Stimulated activated CD8-positive, alpha-beta memory T cell treated with anti-CD3 and anti-CD28 coated beads, Interleukin-12 subunit alpha, Interleukin-12 subunit beta, amount 100 ng/mL, for 24 hours (primary cell): ENCODE measurements at regions not wholly inside any gene's neighbourhood (a gene's known extent, or its start where the extent isn't known, plus 50 kb on each side); places are given as distances from the start of the nearest gene placed in this dataset.

Experiments used
- DNase-seq: peaks from one replicate; pipeline ENCODE4 v3.0.0-alpha.2; 2020; ENCODE audit errors: extremely low read depth

GRCh38 chr9:107210775-107211174 is 72.3 kb upstream of the RAD23B start:
- DNase-seq: no peak

DNA sequence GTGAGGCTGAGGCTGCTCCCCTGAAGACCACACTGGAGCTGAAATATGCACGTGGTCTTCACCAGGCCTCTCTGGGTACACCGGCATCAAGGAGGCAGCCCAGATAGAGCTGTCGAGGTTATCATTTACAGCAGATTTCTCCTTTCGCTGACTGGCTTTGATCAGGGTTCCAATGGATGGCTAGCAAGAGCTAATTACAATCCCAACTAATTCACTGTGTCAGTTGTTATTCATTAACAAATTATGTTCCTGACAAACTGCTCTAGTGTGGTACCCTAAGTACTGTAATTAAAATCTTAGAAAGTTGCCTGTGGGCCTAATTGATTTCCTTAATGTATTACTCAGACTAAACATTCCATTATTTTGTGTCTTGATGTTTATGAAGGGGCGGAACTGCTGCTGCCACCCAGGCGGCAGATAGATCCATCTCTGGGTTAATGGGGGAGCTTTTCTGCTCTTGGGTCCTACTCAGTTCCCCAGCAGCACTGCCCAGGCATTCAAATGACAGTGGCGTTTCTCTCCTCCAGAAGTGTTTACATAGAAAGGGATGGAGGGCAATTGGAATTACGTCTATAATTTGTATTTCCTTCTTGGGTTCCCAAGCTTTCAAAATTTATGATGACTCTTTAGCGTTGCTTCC is 71.7 kb upstream of the RAD23B start:
- no peak for DNase-seq

- DNase-seq: no peak
Measured at GRCh38 chr9:107212613-107213012, 70.5 kb upstream of the RAD23B start.

DNA sequence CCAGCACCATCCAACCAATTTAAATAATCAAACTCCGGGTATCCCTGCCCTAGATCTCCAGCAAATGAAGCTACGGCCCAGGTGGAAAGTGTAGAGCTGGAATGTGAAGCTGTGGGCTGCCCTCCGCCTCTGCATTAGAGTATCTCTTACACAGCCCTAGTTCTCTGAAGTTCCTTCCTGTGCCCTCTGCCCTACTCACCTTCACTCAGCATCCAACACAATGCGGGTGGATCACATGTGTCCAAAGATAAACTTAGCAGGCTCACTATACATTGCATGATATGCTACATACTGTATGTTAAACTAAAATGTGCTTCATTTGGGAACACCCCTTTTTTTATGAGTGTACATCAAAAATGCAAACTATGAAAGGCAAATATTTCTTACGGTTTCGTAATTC is 70.0 kb upstream of the RAD23B start:
- DNase-seq: no peak

DNA sequence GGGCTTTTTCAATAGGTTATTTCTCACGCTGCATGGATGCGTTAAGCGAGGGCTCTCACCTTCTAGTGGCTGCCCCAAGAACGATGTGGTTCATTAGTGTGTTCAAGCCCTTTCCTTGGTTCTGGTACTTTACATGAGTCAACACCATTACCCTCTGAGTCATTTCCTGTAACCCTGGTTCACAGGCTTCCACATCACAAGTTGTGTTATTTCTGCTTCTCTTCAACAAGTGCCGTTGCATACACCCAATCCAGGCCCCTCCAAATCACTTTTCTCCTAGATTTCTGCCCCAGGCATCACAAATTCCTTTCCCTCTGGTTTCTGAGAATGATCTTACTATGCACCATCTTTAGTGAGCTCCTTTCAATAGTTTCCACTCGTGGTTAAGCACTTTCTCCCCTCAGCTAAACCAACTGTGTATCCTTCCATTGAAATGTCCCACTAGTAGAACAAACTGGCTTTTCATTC is 69.5 kb upstream of the RAD23B start:
- DNase-seq: no peak

- DNase-seq: no peak
Measured at GRCh38 chr9:107214381-107214780, 68.7 kb upstream of the RAD23B start.

GRCh38 chr9:107214915-107215314 is 68.2 kb upstream of the RAD23B start:
- no peak for DNase-seq

DNA sequence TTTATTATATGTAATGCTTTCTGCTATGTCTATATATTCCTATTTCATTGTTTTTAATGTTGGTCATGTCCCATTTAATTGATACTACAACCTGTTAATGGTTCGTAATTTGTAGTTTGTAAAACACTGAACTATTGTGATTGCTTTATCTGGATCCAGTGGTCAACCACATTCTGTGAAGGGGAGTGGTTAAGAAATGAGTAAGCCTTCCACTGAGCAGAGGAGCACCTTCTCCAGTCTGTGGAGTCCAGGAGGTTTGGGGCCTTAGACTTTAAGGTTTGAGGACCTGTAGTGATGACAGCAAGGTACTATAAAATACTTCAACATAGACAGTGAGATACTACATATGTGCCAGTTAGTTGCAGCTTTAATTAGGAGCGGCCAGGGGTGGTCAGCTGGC is 67.7 kb upstream of the RAD23B start:
- DNase-seq: no peak

DNA sequence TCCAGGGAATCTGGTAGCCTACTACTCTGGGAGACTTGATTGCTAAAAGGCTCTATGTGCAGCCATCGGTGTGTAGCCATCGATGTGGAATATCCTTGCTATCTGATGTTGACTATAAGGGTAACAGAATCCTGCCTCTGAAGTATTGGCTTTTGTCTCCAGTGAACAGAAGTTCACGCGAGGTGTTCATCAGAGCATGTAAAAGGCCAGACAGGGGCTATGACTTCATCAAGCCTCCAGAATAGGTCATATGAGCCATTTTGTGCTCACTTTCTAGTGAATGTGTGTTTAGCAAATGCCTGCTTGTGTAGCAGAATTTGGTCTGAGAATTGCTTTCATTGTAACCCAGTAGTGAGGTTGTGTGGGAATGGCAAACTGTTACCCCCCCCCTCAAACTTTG is 66.8 kb upstream of the RAD23B start:
- no peak for DNase-seq

GRCh38 chr9:107218829-107219485 is 64.1 kb upstream of the RAD23B start:
- DNase-seq: no peak

GRCh38 chr9:107219486-107220077 is 63.5 kb upstream of the RAD23B start:
- no peak for DNase-seq

GRCh38 chr9:107221321-107221720 is 61.8 kb upstream of the RAD23B start:
- no peak for DNase-seq

DNA sequence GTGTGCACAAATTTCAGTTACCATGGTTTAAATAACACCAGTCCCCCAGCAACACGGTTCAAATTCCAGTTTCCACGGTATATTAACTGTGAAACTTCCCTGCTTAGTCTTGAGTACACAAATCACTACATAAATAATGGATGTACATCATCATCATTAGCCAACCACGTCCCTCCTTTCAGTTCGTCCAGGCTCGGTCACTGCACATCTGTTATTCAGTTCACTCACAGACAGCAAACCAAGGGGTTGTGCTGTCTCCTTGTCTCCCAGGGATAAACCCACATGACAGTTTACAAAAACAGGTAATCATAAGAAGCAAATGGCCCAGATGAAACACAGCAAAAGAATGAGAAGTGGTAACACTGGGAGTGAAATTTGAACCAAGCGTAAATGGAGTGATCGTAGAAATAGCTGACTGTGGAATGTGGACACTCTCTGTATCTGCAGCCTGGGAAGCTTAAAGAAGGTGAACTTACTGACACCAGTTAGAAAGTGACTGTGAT is 61.0 kb upstream of the RAD23B start:
- DNase-seq: no peak

DNA sequence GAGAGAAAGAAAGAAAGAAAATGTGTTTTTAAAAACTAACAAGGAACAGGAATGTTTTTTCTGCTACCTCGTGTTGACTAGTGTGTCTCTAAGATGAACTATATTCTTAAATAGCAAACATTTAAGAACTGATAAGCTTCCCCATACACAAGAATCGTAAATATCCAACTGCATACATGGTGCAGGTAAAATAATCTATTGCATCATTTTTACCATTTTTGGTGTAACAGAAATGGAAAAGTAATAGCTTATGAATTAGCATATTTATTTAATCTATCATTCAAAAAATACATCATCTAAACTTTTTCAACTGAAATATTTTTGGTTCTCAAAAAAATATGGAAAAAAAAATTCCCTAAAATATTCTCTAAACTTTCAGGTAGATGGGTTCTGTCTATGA is 59.7 kb upstream of the RAD23B start:
- no peak for DNase-seq

- no peak for DNase-seq
Measured at GRCh38 chr9:107224252-107224651, 58.8 kb upstream of the RAD23B start.

DNA sequence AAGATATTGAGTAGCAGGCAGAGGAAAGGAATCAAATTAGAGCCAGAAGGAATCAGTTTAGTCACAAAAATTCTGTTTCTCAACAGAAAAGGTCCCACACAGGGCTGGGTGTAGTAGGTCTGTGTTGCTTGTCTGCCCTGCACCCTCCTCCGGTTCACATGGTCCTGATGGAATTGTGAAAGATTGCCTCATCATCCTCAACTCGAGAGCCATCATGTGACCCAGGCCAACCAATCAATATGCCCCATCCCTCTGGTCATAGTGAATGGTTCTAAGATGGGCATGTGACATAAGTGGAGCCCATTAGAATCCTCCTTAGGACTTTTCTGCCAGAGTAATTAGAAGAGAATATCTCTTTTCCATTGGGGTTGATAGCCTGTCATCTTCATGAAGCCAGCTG is 56.7 kb upstream of the RAD23B start:
- no peak for DNase-seq

DNA sequence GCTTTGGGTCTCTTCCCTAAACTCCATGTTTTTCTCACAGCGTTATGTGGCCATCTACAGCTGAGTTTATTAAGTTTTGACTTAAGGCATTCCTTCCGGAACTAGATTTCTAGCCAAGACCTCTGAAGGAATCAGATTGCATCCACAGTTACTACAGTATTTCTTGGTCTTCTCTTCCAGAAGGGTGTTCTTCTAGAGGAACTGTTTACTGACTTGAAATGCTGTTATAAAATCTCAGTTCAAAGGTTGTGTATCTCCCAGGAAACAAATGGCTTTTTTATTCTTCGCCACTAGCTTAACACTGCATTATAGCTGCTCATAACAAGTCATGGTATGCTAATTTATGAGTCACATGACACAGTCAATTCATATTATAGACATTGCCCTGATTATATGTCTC is 55.3 kb upstream of the RAD23B start:
- DNase-seq: no peak

DNA sequence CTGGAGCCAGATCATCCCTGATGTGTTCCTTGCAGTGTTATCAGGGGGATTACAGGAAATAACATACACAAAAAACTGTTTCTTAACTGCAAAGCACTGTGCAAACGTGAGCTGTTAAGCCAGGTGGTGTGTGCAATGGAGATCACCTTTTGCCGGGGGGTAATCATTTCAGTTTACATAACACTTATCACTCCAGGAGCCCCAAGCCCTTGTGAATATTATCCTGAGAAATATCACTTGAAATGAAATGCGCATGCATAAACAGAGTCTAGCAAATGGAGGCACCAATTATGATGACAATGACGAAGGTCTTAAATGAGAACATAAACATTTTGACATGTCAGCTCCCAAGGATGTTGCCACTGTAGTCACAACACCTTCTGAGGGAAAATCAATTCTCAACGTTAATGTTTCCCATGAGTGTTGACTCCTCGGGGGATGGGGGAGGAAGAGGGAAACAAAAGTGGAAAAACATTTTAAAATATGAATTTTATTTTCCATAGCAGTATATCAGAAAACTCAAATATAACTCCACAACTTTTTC is 54.5 kb upstream of the RAD23B start:
- DNase-seq: no peak

DNA sequence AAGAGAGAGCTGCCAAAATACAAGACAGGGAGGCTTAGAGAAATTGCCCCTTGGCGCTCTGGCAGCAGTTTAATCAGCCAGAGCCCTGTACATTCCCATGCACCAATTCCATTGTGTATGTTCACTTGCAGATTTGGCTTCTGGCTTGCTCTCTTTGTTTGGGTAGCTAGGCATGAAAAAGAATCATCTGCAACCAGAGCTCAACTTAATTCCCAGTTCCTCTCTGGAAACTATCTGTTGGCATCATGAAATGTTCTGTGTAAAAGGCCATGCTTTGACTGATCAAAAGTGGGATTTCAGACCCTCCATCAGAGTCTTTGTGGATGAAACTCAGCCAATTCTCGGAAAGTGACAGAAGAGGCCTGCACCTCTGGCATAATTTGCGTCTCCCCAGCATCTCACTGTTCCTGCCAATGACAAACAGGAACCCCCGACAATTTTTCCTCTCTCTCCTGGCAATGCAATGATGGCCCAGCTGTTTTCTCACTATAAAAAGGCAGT is 53.8 kb upstream of the RAD23B start:
- DNase-seq: no peak
